Kidney epithelial cell (primary cell): ENCODE measurements at regions not wholly inside any gene's neighbourhood (a gene's known extent, or its start where the extent isn't known, plus 50 kb on each side); places are given as distances from the start of the nearest gene placed in this dataset.

Experiments
- DNase-seq: peaks from one replicate; pipeline ENCODE4 v3.0.0-alpha.2; 2010; ENCODE audit warnings: low read depth
- H3K27me3 ChIP-seq: 2 replicates; pipeline ENCODE4 v1.6.0; 2011; ENCODE audit warnings: low read length; ENCODE audit not compliant: control insufficient read depth, insufficient read depth
- H3K36me3 ChIP-seq: 2 replicates; pipeline ENCODE4 v1.5.1; 2011; ENCODE audit warnings: low read length; ENCODE audit not compliant: control insufficient read depth, insufficient read depth
- H3K4me3 ChIP-seq: 2 replicates; pipeline ENCODE4 v1.5.1; 2011; ENCODE audit warnings: low read depth, mild to moderate bottlenecking, control low read depth, low read length
- TF ChIP-seq, protein P1 (sequence below): IDR thresholded peaks from 2 replicates; pipeline ENCODE4 v1.5.1; 2011; ENCODE audit warnings: mild to moderate bottlenecking, moderate library complexity, low read length, control low read depth, inconsistent platforms; ENCODE audit not compliant: insufficient read depth, poor library complexity, severe bottlenecking

GRCh38 chr13:22698467-22698866, 482.3 kb upstream of the SGCG start:
- TF ChIP-seq, protein P1, sequence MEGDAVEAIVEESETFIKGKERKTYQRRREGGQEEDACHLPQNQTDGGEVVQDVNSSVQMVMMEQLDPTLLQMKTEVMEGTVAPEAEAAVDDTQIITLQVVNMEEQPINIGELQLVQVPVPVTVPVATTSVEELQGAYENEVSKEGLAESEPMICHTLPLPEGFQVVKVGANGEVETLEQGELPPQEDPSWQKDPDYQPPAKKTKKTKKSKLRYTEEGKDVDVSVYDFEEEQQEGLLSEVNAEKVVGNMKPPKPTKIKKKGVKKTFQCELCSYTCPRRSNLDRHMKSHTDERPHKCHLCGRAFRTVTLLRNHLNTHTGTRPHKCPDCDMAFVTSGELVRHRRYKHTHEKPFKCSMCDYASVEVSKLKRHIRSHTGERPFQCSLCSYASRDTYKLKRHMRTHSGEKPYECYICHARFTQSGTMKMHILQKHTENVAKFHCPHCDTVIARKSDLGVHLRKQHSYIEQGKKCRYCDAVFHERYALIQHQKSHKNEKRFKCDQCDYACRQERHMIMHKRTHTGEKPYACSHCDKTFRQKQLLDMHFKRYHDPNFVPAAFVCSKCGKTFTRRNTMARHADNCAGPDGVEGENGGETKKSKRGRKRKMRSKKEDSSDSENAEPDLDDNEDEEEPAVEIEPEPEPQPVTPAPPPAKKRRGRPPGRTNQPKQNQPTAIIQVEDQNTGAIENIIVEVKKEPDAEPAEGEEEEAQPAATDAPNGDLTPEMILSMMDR: no peak
- no peak for DNase-seq

DNA sequence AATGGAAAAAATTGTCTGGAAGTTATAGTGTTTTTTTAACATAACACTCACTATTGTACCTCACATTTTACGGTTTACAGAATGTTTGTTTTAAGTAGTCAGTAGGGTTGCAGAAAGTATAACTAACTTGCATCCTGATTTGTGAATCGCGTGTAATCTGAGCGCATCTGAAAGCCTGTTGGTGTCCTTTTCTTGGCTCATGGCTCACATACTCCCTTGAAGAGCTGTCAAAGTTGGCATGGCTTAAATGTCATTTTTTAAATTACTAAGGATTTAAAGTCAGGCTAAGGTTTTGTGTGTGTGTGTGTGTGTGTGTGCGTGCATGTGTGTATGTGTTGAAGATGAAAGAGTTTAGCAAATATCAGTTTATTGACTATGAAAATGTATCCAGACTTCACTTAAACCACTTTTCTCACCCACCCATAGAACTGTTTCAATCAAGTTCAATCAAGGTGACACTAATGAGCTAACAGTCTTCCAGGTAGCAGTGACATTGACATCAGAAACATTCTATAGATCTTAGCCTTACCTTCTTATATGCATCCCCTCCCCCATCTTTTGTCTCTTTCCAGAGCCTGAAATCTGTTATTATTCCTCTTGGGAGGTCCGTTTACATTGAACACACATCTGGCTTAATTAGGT, 480.4 kb upstream of the SGCG start:
- TF ChIP-seq, protein P1: no peak

More at GRCh38 chr13:22698467-22698866, 482.3 kb upstream of the SGCG start:
- Histone ChIP-seq H3K36me3 (no peaks in the 10 kb centered on the region), H3K27me3 (no peaks in the 10 kb centered on the region), H3K4me3 (no peak overlapping the region)

GRCh38 chr13:22703601-22704209, 477.1 kb upstream of the SGCG start:
- Histone ChIP-seq H3K4me3 (no peak overlapping the region), H3K27me3 (no peaks in the 10 kb centered on the region), H3K36me3 (no peaks in the 10 kb centered on the region)
- DNase-seq: peak; percentile 7
- TF ChIP-seq, protein P1: no peak

More for the DNA sequence above, 480.4 kb upstream of the SGCG start:
- Histone ChIP-seq H3K27me3 (no peaks in the 10 kb centered on the region), H3K4me3 (no peak overlapping the region), H3K36me3 (no peaks in the 10 kb centered on the region)
- no peak for DNase-seq

DNA sequence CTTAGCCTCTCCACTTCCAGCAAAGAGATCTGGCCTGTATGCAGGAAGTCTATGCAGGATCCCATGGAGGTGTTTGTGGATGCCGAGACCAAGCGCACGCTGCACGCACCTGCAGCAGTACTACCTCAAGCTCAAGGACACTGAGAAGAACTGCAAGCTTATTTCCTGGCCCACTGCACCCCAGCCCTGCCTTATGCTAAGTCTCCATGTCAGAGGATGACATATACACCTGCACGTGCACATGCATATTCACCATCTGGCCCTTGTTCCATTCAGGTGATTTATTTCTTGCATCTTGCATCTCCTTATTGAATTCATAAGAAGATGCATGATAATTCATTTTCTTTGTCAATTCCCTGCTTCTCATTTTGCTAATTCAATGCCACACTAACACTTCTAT, 472.8 kb upstream of the SGCG start:
- Histone ChIP-seq H3K27me3 (no peaks in the 10 kb centered on the region), H3K4me3 (no peak overlapping the region), H3K36me3 (no peaks in the 10 kb centered on the region)
- no peak for DNase-seq
- TF ChIP-seq, protein P1: no peak

- H3K36me3 ChIP-seq: no peaks in the 10 kb centered on the region
- TF ChIP-seq, protein P1: no peak
- DNase-seq: no peak
- no peaks in the 10 kb centered on the region for H3K27me3 ChIP-seq
- no peak overlapping the region for H3K4me3 ChIP-seq
Measured at GRCh38 chr13:22717036-22717435, 463.7 kb upstream of the SGCG start.

- no peaks in the 10 kb centered on the region for H3K36me3 ChIP-seq
- no peak for DNase-seq
- no peaks in the 10 kb centered on the region for H3K27me3 ChIP-seq
- H3K4me3 ChIP-seq: no peak overlapping the region
- TF ChIP-seq, protein P1: no peak
Measured at GRCh38 chr13:22726726-22727125, 454.1 kb upstream of the SGCG start.
